Breast epithelium (tissue), 3 donors: ENCODE measurements at regions not wholly inside any gene's neighbourhood (a gene's known extent, or its start where the extent isn't known, plus 50 kb on each side); places are given as distances from the start of the nearest gene placed in this dataset.

Experiments
- CTCF ChIP-seq, 3 donors: fragments of 450-650 bp; IDR thresholded peaks; one replicate each; pipeline ENCODE4 v1.5.1; 2016 to 2017; ENCODE audit warnings: antibody characterized with exemption in 3 of 3, mild to moderate bottlenecking in 3 of 3, moderate library complexity in 3 of 3
- POLR2A ChIP-seq: fragments of 450-650 bp; IDR thresholded peaks from one replicate; pipeline ENCODE4 v1.6.1; 2016; ENCODE audit warnings: antibody characterized with exemption, mild to moderate bottlenecking, moderate library complexity
- POLR2AphosphoS5 ChIP-seq, 3 donors: sonication (generic); formaldehyde crosslinking; IDR thresholded peaks; one replicate each; pipeline ENCODE4 v1.6.1; 2017; ENCODE audit warnings: antibody characterized with exemption in 3 of 3

- TF ChIP-seq POLR2AphosphoS5 (IDR thresholded peaks at IDR 0.05) (no peak), POLR2A (no peak), CTCF (IDR thresholded peaks at IDR 0.05) (no peak)
Measured at GRCh38 chr5:44486591-44486990, 97.4 kb upstream of the FGF10 start.
